Epithelial cell of esophagus (primary cell): ENCODE measurements at regions not wholly inside any gene's neighbourhood (a gene's known extent, or its start where the extent isn't known, plus 50 kb on each side); places are given as distances from the start of the nearest gene placed in this dataset.

Experiments used
- DNase-seq: peaks from one replicate; pipeline ENCODE4 v3.0.0; 2010; ENCODE audit warnings: low read depth
- H3K4me3 ChIP-seq: 2 replicates; pipeline ENCODE4 v1.5.1; 2011; ENCODE audit warnings: mild to moderate bottlenecking, low read length, control low read depth
- CTCF ChIP-seq: IDR thresholded peaks from 2 replicates; pipeline ENCODE4 v1.5.1; 2011; ENCODE audit warnings: low read depth, mild to moderate bottlenecking, low read length, control low read depth, inconsistent platforms; ENCODE audit not compliant: insufficient read depth; ENCODE audit errors: missing control alignments

- no peak overlapping the region for H3K4me3 ChIP-seq
- peak; percentile 28 for DNase-seq
- no peak for TF ChIP-seq CTCF
Measured at GRCh38 chr9:16275795-16276624, 594.5 kb downstream of the BNC2 start.

GRCh38 chr9:16276866-16277265, 593.6 kb downstream of the BNC2 start:
- TF ChIP-seq CTCF: no peak
- H3K4me3 ChIP-seq: no peak overlapping the region
- no peak for DNase-seq

DNA sequence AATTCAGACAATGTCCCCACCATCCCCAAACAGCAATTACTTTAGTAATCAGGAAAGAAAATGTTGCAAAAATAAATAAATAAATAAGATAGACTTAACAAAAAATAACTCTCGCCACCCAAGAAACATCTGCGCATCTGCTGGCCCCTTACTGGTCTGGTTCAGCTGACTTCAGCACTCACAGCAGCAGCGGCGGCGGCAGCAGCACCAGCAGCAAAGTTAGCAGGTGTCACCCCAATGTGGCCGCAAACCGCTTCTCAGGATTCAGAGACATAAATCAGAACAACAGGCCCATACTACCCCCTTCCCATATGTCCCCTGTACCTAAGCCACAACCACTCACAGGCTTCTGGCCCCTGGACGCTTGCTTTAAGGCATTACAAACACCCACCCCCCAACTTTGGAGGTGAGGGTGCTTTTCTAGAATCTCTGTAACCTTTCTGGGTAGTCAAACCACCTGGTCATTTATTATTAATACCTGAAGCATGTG, 593.0 kb downstream of the BNC2 start:
- DNase-seq: no peak
- no peak overlapping the region for H3K4me3 ChIP-seq
- TF ChIP-seq CTCF: no peak

GRCh38 chr9:16278326-16278999, 592.0 kb downstream of the BNC2 start:
- no peak overlapping the region for H3K4me3 ChIP-seq
- no peak for TF ChIP-seq CTCF
- no peak for DNase-seq

DNA sequence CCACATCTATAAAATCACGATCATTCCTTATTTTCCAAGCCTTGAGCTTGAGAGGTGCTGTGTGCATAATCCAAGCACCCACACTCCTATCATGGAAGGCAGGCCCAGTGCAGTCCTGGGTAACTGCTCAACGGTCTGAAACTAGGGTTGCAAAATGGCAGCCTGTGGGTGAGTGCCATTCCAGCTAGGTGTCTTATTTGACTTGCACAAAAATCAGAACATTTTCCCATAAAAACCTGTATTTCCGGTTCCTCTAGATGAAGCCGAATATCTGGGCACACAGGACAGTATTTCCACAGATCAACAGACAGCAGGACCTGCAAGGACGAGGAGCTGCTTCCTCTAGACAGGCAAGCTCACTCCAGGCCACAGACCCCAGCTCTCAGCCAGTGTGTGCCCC, 588.8 kb downstream of the BNC2 start:
- DNase-seq: peak; percentile 36
- no peak overlapping the region for H3K4me3 ChIP-seq
- no peak for TF ChIP-seq CTCF

GRCh38 chr9:16282216-16282615, 588.3 kb downstream of the BNC2 start:
- DNase-seq: peak; percentile 13
- TF ChIP-seq CTCF: no peak
- no peak overlapping the region for H3K4me3 ChIP-seq
